ENCODE measurements at regions not wholly inside any gene's neighbourhood (a gene's known extent, or its start where the extent isn't known, plus 50 kb on each side); places are given as distances from the start of the nearest gene placed in this dataset.
"Not testable (repeated sequence)": the region's sequence is repeated elsewhere in the genome, so short reads cannot be mapped to it uniquely, and the experiment has no call there.

- DNase-seq, result no peak
These were observed 124.1 kb downstream of the XCL2 start for GRCh38 chr1:168419736-168420135.

- no peak for DNase-seq
These were observed 127.6 kb downstream of the XCL2 start for GRCh38 chr1:168416220-168416619.

GRCh38 chr1:168414914-168415313, 128.9 kb downstream of the XCL2 start:
- no peak for DNase-seq

- DNase-seq, result no peak
These were observed 129.8 kb downstream of the TBX19 start for GRCh38 chr1:168410464-168410863.

GRCh38 chr1:168408884-168409283, 128.2 kb downstream of the TBX19 start:
- no peak for DNase-seq

- no peak for DNase-seq
These were observed 127.8 kb downstream of the TBX19 start for GRCh38 chr1:168408539-168408865.

GRCh38 chr1:168407832-168408538, 127.3 kb downstream of the TBX19 start:
- DNase-seq, result no peak

GRCh38 chr1:168405906-168406549, 125.4 kb downstream of the TBX19 start:
- DNase-seq, result no peak

GRCh38 chr1:168403140-168403539, 122.5 kb downstream of the TBX19 start:
- no peak for DNase-seq

- DNase-seq, result not testable (repeated sequence)
These were observed 121.8 kb downstream of the TBX19 start for GRCh38 chr1:168402466-168402865.

- DNase-seq, result no peak
These were observed 120.7 kb downstream of the TBX19 start for GRCh38 chr1:168401341-168401740.

GRCh38 chr1:168400139-168400538, 119.5 kb downstream of the TBX19 start:
- DNase-seq, result no peak

GRCh38 chr1:168397806-168398205, 117.1 kb downstream of the TBX19 start:
- no peak for DNase-seq

GRCh38 chr1:168396940-168397684, 116.4 kb downstream of the TBX19 start:
- no peak for DNase-seq

GRCh38 chr1:168396508-168396907, 115.8 kb downstream of the TBX19 start:
- no peak for DNase-seq

GRCh38 chr1:168394858-168395257, 114.2 kb downstream of the TBX19 start:
- no peak for DNase-seq

- DNase-seq, result no peak
These were observed 112.4 kb downstream of the TBX19 start for GRCh38 chr1:168392958-168393549.

- no peak for DNase-seq
These were observed 111.4 kb downstream of the TBX19 start for GRCh38 chr1:168391851-168392681.

- no peak for DNase-seq
These were observed 109.6 kb downstream of the TBX19 start for GRCh38 chr1:168390271-168390670.

- DNase-seq, result no peak
These were observed 107.4 kb downstream of the TBX19 start for GRCh38 chr1:168387781-168388760.

- peak; percentile 72 for DNase-seq
These were observed 106.4 kb downstream of the TBX19 start for GRCh38 chr1:168386949-168387586.
